HG02798 (cell line): ENCODE measurements at regions not wholly inside any gene's neighbourhood (a gene's known extent, or its start where the extent isn't known, plus 50 kb on each side); places are given as distances from the start of the nearest gene placed in this dataset.
"Not testable (repeated sequence)": the region's sequence is repeated elsewhere in the genome, so short reads cannot be mapped to it uniquely, and the experiment has no call there.

Source experiments
- ATAC-seq: cut with Tn5 transposase; IDR thresholded peaks from one replicate; pipeline ENCODE4 v1.9.1; 2021; ENCODE audit warnings: mild to moderate bottlenecking; ENCODE audit not compliant: unreplicated experiment, poor library complexity

DNA sequence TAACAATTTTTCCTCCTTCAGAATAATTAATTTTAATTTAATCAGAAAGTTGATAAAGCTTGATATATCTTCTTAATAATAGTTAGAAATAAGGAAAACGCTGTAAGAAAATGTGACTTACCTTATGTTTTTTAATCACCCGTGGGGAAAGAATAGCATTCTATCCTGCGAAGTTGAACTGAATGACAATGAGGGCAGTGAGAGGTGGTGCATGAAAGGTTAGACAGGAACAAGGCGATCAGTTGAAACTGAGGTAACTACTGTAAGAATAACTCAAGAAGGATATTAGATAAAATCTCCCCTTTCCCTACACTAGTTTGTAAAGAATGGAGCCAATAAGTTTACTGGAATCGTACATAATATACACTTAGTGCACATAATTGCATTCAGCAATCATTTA lies 655.0 kb upstream of the NCAM2 start:
- ATAC-seq = no peak

GRCh38 chr21:20351138-20351537 lies 647.1 kb upstream of the NCAM2 start:
- ATAC-seq = no peak

DNA sequence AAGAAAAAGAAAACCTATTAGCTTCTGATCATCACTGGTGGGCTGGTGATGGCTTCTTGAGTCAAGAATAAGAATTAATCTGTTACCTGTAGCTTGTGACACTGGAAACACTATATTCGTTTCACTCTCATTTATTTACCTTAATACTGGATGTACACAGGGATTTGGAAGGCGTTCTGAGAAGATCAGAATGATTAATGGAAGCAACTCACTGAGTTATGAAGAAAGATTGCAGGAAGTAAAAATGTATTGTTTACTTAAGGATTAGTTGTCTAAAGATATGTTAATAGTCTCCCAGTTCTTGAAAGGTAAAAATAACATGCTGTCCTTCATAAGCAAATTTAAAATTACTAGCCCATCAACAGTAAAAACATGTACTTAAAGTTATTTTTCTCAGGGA lies 644.9 kb upstream of the NCAM2 start:
- no peak for ATAC-seq

DNA sequence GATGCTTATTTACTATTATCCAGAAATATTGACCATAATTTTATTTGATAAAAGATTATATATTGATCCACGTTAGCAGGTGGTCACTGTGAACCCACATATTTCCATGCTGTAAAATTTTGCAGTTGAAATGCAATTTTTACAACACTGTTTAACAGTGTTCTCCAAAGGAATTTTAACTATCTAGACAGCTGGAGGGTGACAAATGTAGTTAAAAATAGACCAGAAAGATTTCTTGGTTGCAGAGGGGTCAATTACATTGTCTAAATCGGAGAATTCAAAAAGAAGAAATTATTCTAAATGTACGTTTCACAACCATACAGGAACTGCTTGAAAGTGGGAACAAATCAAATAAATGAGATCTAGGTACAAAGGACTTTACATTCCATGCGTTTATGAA lies 625.2 kb upstream of the NCAM2 start:
- no peak for ATAC-seq

DNA sequence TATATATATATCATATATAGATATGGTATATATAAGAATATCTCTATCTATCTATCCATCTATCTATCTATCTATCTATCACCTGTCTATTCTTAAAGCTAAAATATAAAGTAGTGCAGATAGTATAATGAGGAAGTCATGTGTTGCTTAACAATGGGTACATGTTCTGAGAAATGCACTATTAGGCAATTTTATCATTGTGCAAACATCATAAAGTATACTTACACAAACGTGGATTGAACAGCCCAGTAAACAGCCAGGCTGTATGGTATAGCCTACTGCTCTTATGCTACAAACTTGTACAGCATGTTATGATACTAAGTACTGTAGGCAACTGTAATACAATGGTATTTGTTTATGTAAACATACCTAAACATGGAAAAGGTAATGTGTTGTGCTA lies 621.0 kb upstream of the NCAM2 start:
- no peak for ATAC-seq

DNA sequence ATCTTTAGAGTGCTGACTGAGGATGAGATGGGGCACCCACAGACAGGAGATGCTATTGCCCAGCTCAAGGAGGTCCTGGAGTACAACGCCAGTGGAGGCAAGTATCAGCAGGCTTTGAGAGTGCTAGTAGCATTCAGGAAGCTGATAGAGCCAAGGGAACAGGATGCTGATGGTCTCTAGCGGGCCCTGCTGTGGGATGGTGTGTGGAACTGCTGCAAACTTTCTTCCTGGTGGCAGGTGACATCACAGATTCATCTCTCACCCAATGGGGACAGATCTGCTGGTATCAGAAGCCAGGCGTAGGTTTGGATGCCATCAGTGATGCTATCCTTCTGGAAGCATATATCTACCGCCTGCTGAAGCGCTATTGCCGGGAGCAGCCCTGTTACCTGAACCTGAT lies 609.8 kb upstream of the NCAM2 start:
- no peak for ATAC-seq

DNA sequence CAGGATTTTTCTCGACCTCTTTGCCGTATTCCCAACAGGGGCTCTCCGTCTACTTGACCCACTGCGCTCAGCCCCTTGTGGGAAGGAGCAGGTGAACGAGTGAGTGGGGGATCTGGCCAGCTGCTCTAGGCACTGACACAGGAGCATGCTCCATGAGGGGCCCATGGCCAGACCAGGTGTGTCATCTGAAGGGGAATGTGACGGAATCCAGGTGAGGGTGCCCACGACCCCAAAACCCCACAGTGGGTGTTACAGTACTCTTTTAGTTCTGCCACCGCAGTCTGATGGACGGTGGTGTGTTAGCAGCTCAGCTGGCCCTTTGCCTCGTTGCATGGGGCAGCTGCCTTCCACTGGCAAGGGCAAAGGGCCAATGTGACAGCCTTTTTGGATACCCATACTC lies 601.4 kb upstream of the NCAM2 start:
- no peak for ATAC-seq

DNA sequence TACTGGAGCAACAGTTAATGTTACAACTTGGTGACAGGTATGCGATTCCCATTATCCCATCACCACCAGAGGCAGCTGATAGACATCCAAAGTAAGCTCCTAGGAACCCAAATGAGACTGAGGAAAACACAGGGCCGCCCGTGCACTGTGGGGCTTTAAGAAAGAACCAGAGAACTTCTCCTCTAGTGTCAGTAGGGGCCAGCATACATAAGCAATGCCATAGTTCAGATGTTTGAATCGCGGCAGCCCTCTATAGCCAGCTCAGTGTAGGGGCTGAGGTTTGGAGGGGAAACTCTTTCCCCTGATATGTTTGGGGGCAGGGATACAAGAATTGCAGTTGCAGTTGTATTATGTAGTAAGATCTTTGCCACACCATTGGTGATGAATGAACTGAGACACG lies 593.3 kb upstream of the NCAM2 start:
- ATAC-seq = no peak

GRCh38 chr21:20418353-20418752 lies 579.9 kb upstream of the NCAM2 start:
- no peak for ATAC-seq

- no peak for ATAC-seq
Observed at GRCh38 chr21:20419772-20420171, 578.4 kb upstream of the NCAM2 start.

GRCh38 chr21:20424943-20425342 lies 573.3 kb upstream of the NCAM2 start:
- no peak for ATAC-seq

DNA sequence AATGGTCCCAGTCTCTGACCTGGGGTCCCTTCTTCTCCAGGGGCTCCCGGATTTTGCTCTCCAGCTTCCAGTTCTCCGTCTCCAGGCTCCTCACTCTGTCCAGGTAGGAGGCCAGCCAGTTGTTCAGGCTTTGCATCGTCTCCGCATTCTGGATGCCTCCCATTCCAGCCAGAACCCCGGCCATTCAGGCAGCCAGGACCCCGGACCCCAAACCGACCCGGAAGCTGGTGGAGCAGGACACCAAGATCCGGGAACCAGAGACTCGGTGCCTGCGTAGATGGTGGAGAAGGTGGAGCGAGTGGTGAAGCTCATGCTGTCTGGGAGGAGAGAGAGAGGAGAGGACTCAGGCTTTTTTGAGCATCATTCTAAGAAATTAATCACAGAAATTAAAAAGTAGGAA lies 572.4 kb upstream of the NCAM2 start:
- ATAC-seq = no peak

GRCh38 chr21:20440338-20440737 lies 557.9 kb upstream of the NCAM2 start:
- no peak for ATAC-seq

GRCh38 chr21:20443558-20444155 lies 554.6 kb upstream of the NCAM2 start:
- no peak for ATAC-seq

- no peak for ATAC-seq
Observed at GRCh38 chr21:20445971-20446370, 552.2 kb upstream of the NCAM2 start.

- no peak for ATAC-seq
Observed at GRCh38 chr21:20451046-20451445, 547.2 kb upstream of the NCAM2 start.

- ATAC-seq = no peak
Observed at GRCh38 chr21:20452935-20453334, 545.3 kb upstream of the NCAM2 start.

- no peak for ATAC-seq
Observed at GRCh38 chr21:20459838-20460237, 538.4 kb upstream of the NCAM2 start.

- no peak for ATAC-seq
Observed at GRCh38 chr21:20463362-20463761, 534.8 kb upstream of the NCAM2 start.

DNA sequence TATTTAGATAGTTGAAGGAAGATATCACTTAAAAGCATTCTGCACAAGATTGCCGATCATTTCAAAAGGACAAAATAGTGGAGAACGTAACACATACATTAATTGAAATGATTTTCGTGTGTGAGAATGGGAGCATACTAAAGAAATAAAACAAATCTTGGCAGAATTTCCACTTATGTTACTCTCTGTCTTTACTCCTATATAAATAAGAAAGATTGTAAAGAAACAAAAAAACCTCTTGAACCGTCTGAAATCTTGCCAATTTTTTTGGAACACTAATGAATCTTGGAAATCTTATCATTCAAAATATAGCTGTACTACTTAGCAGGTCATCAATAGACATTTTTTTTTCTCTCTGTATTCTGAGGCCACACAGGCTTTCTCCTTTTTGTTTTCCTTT lies 528.8 kb upstream of the NCAM2 start:
- ATAC-seq = no peak

- no peak for ATAC-seq
Observed at GRCh38 chr21:20486303-20486702, 511.9 kb upstream of the NCAM2 start.

DNA sequence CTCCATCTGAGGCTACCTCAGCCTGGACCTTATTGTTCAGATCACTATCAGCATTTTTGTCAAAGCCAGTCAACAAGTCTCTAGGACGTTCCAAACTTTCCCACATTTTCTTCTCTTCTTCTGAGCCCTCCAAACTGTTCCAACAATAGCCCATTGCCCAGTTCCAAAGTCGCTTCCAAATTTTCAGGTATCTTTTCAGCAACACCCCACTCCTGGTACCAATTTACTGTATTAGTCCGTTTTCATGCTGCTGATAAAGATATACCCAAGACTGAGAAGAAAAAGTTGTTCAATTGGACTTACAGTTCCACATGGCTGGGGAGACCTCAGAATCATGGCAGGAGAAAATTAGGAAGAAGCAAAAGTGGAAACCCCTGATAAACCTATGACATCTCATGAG lies 495.3 kb upstream of the NCAM2 start:
- not testable (repeated sequence) for ATAC-seq

DNA sequence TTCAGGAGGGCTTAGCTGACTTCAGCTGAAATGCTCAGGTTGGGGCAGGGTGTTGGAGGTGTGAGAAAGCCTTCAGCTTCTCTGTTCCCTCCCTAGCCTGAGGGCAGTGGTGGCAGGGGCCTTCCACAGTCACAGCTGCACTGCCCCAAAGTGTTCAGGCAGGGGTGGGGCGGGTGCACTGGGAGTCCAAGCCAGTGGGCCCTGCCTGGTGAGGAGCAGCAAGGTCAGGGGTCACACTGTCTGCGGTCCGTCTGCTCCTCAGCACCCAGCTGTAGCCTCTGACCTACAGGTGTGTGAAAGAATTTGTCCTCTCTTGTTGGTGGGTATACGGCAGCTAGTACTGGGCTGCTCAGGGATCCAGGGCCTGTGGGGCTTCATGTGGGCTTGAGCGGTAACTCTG lies 490.4 kb upstream of the NCAM2 start:
- no peak for ATAC-seq
